K562 (cell line): ENCODE measurements at regions not wholly inside any gene's neighbourhood (a gene's known extent, or its start where the extent isn't known, plus 50 kb on each side); places are given as distances from the start of the nearest gene placed in this dataset.

Experiments
- ATAC-seq: fragments of 200-7000 bp; cut with Tn5 transposase; 3 replicates; pipeline ENCODE4 v1.9.1; 2020; ENCODE audit warnings: moderate library complexity
- BruUV-seq: library from RNA; stranded (reverse); fragments of 400-500 nt; replicated peaks from 2 replicates; lab custom pipeline; 2021; lab: Mats Ljungman, UMichigan
- CTCF ChIA-PET: fragments of 300-600 bp; formaldehyde crosslinking; extraction: SDS; loops from one replicate; lab custom pipeline; 2021; ENCODE audit warnings: low intra/inter-chr PET ratio; lab: Yijun Ruan, JAX
- POLR2A ChIA-PET: fragments of 300-600, 350-650 bp; sonication (Branson Sonifier 250); formaldehyde crosslinking; extraction: SDS; loops from one replicate; lab custom pipeline; 2021; ENCODE audit warnings: antibody characterized with exemption, inconsistent platforms; lab: Yijun Ruan, JAX
- DNase-seq, 4 experiments: peaks; one replicate each; pipeline versions ENCODE4 v3.0.0 to v3.0.0-alpha.2; 2011 to 2018; ENCODE audit warnings: low spot score in 3 of 4, mixed read lengths in 3 of 4; ENCODE audit errors: extremely low read depth in 1 of 4
- FAIRE-seq: peaks from 2 replicates; lab custom pipeline; 2011; peaks lifted over from hg19 to GRCh38; lab: Jason Lieb, UNC
- H2AFZ ChIP-seq: 2 replicates; pipeline ENCODE4 v1.6.0; 2011; ENCODE audit warnings: low read depth, low read length, control low read depth, inconsistent platforms
- H3K27ac ChIP-seq: fragments of 200-600 bp; 3 replicates; pipeline ENCODE4 v1.8.0; 2011; ENCODE audit warnings: low read depth, mild to moderate bottlenecking, control low read depth, inconsistent platforms, low read length, moderate library complexity, mixed read lengths; ENCODE audit errors: extremely low read depth
- H3K27me3 ChIP-seq, 2 experiments: fragments of 300-600 bp in 1 of 2; 2 replicates in 1 of 2; 3 replicates in 1 of 2; pipeline versions ENCODE4 v1.6.0 to v1.8.0; 2011; ENCODE audit warnings: inconsistent platforms in 2 of 2, low read length in 2 of 2, mild to moderate bottlenecking in 1 of 2, mixed read lengths in 1 of 2, moderate library complexity in 1 of 2; ENCODE audit not compliant: control insufficient read depth in 2 of 2, insufficient read depth in 2 of 2
- H3K36me3 ChIP-seq: fragments of 300-600 bp; 3 replicates; pipeline ENCODE4 v1.8.0; 2011; ENCODE audit warnings: mild to moderate bottlenecking, low read length, inconsistent platforms; ENCODE audit not compliant: control insufficient read depth, insufficient read depth
- H3K4me1 ChIP-seq, 2 experiments: fragments of 200-600 bp in 1 of 2; replicated peaks in 1 of 2; 2 replicates in 1 of 2; 3 replicates in 1 of 2; pipeline versions ENCODE4 v1.5.1 to v1.8.0; 2011; ENCODE audit warnings: inconsistent platforms in 2 of 2, low read length in 2 of 2, mild to moderate bottlenecking in 1 of 2, mixed read lengths in 1 of 2, moderate library complexity in 1 of 2; ENCODE audit not compliant: control insufficient read depth in 2 of 2, insufficient read depth in 2 of 2
- H3K4me2 ChIP-seq: 2 replicates; pipeline ENCODE4 v1.6.1; 2011; ENCODE audit warnings: low read length, control low read depth, inconsistent platforms, mixed read lengths; ENCODE audit not compliant: insufficient read depth
- H3K4me3 ChIP-seq: fragments of 200-600 bp; sonication (generic), shearing (Covaris generic); 2 replicates; pipeline ENCODE4 v1.5.1; 2016; ENCODE audit warnings: control low read depth, inconsistent platforms
- H3K79me2 ChIP-seq: fragments of 200-600 bp; 3 replicates; pipeline ENCODE4 v1.8.0; 2011; ENCODE audit warnings: low read length, inconsistent platforms; ENCODE audit not compliant: control insufficient read depth, insufficient read depth
- H3K9ac ChIP-seq, 2 experiments: 2 replicates each; pipeline versions ENCODE4 v1.6.0 to v1.6.1; 2011; ENCODE audit warnings: low read depth in 2 of 2, low read length in 2 of 2, control low read depth in 1 of 2, inconsistent platforms in 1 of 2, mild to moderate bottlenecking in 1 of 2, mixed read lengths in 1 of 2; ENCODE audit not compliant: insufficient read depth in 1 of 2
- H3K9me1 ChIP-seq: one replicate; pipeline ENCODE4 v1.6.0; 2011; ENCODE audit warnings: inconsistent platforms, mild to moderate bottlenecking, low read length, moderate library complexity; ENCODE audit not compliant: control insufficient read depth, insufficient read depth
- H3K9me3 ChIP-seq: replicated peaks from 2 replicates; pipeline ENCODE4 v1.5.1; 2011; ENCODE audit warnings: low read depth, low read length, inconsistent platforms; ENCODE audit not compliant: control insufficient read depth, insufficient read depth
- H4K20me1 ChIP-seq: replicated peaks from 2 replicates; pipeline ENCODE4 v1.6.1; 2011; ENCODE audit warnings: low read length, inconsistent platforms, mixed read lengths; ENCODE audit not compliant: control insufficient read depth, insufficient read depth
- CBX2 ChIP-seq: fragments of 200-600 bp; sonication (generic); IDR thresholded peaks from one replicate; pipeline ENCODE4 v1.6.1; 2012; ENCODE audit warnings: mild to moderate bottlenecking, low read length, inconsistent platforms; ENCODE audit not compliant: insufficient read depth, poor library complexity, severe bottlenecking
- FOS ChIP-seq: IDR thresholded peaks from 3 replicates; pipeline ENCODE4 v1.6.1; 2011; ENCODE audit not compliant: insufficient read length; ENCODE audit errors: extremely low read depth
- MED1 ChIP-seq: sonication (generic); formaldehyde crosslinking; IDR thresholded peaks from 2 replicates; pipeline ENCODE4 v1.8.1; 2023; ENCODE audit warnings: missing genetic modification reagents, borderline replicate concordance
- NEUROD1 ChIP-seq: fragments of 150-350 bp; IDR thresholded peaks from 2 replicates; pipeline ENCODE4 v1.6.1; 2014; ENCODE audit warnings: borderline replicate concordance, low read length, low read depth; ENCODE audit not compliant: partially characterized antibody
- PYGO2 ChIP-seq: fragments of 450-650 bp; IDR thresholded peaks from 2 replicates; pipeline ENCODE4 v1.6.1; 2016; ENCODE audit warnings: mild to moderate bottlenecking, missing genetic modification characterization, moderate library complexity, missing compliant biosample characterization
- STAT5B ChIP-seq: fragments of 250-450 bp; sonication (Bioruptor Pico); IDR thresholded peaks from 2 replicates; pipeline ENCODE4 v1.8.0; 2021; ENCODE audit warnings: mild to moderate bottlenecking, inconsistent platforms
- TSC22D4 ChIP-seq: fragments of 450-650 bp; IDR thresholded peaks from 2 replicates; pipeline ENCODE4 v1.6.1; 2016; ENCODE audit warnings: missing genetic modification characterization, missing biosample characterization, control low read depth
- XRCC3 ChIP-seq: fragments of 450-650 bp; IDR thresholded peaks from 2 replicates; pipeline ENCODE4 v1.6.1; 2017; ENCODE audit warnings: mild to moderate bottlenecking, moderate library complexity
- WGBS: fragments of 100-300 bp; shearing (Covaris generic); methylation state at CpG from one replicate; pipeline ENCODE4 v1.1.6; 2016; ENCODE audit warnings: low coverage, mixed read lengths; ENCODE audit not compliant: insufficient coverage; ENCODE audit errors: missing lambda C conversion rate; 5-methylcytosine and 5-hydroxymethylcytosine counted together
- in situ Hi-C: fragments of 300-500 bp; cut with MboI; formaldehyde crosslinking; loops from 4 replicates; pipeline ENCODE4 v1.15.0; 2018; ENCODE audit warnings: inconsistent platforms, mixed read lengths
- intact Hi-C: fragments of 100-400 bp; cut with micrococcal nuclease; formaldehyde crosslinking; loops from 2 replicates; pipeline ENCODE4 v1.14.2; 2022
- TF ChIP-seq, protein P1 (sequence below): fragments of 250-450 bp; sonication (Bioruptor Pico); IDR thresholded peaks from 2 replicates; pipeline ENCODE4 v1.8.0; 2022; ENCODE audit warnings: inconsistent platforms, mild to moderate bottlenecking, moderate library complexity, borderline replicate concordance
- TF ChIP-seq, protein P2 (sequence below): IDR thresholded peaks from 2 replicates; pipeline ENCODE4 v1.6.1; 2012; ENCODE audit warnings: low read depth, low read length, improper control_type of control experiment, borderline replicate concordance

DNA sequence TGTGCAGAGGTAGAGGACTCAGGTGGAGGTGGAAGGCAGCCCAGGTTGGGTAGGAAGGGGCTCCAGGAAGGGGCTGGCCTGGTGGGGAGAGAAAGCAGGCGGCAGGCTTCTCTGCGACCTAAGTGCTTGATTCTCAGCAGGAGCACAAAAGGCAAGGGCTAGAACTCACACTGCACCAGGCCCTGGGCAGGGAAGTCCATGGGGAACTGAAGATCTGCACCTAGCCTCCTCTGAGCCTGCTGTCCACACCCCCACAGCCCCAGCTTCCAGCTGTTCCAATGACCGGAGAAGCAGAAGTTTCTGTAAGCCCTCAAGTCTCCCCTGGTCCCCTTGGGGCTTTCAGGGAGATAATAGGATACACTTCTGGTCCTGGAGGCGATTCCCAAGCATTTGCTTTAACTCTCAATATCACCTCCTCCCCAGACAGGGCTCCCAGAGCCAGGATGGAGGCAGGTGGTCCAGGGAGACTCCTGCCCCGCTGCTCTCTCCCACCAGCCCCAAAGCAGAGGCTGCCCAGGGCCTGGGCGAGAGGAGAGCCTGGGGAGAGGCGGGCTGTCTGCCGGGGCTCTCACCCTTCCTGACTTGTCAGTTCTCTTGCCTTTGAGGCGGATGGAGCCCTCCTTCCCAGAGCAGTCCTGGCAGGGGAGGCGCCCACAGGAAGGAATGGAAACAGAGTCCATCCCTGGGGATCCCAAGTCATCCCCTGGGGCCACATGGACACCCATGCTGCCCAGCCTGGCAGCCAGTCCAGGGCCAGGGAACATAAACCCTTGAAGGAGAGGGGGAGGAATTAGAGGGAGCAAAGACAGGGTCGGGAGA lies 126.0 kb downstream of the RBFOX3 start:
- no TSS peak for BruUV-seq
- ChIA-PET POLR2A (interaction anchor here (1.1 kb wide), 1 partner anchor 12 kb away, joined by 4 read pairs; no protein-coding TSS in a partner anchor), CTCF (no interaction called here)
- Histone ChIP-seq H3K4me3 (no peak overlapping the region), H3K9ac (no peak overlapping the region), H2AFZ (no peak overlapping the region), H4K20me1 (peaks cover 4% of the 10 kb centered on the region), H3K4me1 (no peaks in the 10 kb centered on the region), H3K9me1 (no peaks in the 10 kb centered on the region), H3K27ac (no peak overlapping the region), H3K4me2 (no peak overlapping the region), H3K36me3 (no peaks in the 10 kb centered on the region), H3K79me2 (no peaks in the 10 kb centered on the region), H3K9me3 (no peaks in the 10 kb centered on the region), H3K27me3 (peaks cover 5 to 57% of the 10 kb centered on the region in 2 experiments; a peak in 4 of 5 replicates)
- under 1% methylated on average over 11 of the region's 11 CpGs for WGBS
- DNase-seq (no peak), ATAC-seq (no peak), FAIRE-seq (no peak)
- TF ChIP-seq, protein P1, sequence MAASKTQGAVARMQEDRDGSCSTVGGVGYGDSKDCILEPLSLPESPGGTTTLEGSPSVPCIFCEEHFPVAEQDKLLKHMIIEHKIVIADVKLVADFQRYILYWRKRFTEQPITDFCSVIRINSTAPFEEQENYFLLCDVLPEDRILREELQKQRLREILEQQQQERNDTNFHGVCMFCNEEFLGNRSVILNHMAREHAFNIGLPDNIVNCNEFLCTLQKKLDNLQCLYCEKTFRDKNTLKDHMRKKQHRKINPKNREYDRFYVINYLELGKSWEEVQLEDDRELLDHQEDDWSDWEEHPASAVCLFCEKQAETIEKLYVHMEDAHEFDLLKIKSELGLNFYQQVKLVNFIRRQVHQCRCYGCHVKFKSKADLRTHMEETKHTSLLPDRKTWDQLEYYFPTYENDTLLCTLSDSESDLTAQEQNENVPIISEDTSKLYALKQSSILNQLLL: no peak
- TF ChIP-seq TSC22D4 (no peak), STAT5B (CRISPR knock-in tag) (no peak), NEUROD1 (no peak), XRCC3 (no peak), PYGO2 (tag) (no peak), MED1 (CRISPR knock-in tag) (no peak), FOS (no peak), CBX2 (no peak)
- TF ChIP-seq, protein P2, sequence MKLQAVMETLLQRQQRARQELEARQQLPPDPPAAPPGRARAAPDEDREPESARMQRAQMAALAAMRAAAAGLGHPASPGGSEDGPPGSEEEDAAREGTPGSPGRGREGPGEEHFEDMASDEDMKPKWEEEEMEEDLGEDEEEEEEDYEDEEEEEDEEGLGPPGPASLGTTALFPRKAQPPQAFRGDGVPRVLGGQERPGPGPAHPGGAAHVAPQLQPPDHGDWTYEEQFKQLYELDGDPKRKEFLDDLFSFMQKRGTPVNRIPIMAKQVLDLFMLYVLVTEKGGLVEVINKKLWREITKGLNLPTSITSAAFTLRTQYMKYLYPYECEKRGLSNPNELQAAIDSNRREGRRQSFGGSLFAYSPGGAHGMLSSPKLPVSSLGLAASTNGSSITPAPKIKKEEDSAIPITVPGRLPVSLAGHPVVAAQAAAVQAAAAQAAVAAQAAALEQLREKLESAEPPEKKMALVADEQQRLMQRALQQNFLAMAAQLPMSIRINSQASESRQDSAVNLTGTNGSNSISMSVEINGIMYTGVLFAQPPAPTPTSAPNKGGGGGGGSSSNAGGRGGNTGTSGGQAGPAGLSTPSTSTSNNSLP: no peak
- in situ Hi-C loops (no loop called here), intact Hi-C loops (no loop called here)
